ENCODE measurements at regions not wholly inside any gene's neighbourhood (a gene's known extent, or its start where the extent isn't known, plus 50 kb on each side); places are given as distances from the start of the nearest gene placed in this dataset.

DNA sequence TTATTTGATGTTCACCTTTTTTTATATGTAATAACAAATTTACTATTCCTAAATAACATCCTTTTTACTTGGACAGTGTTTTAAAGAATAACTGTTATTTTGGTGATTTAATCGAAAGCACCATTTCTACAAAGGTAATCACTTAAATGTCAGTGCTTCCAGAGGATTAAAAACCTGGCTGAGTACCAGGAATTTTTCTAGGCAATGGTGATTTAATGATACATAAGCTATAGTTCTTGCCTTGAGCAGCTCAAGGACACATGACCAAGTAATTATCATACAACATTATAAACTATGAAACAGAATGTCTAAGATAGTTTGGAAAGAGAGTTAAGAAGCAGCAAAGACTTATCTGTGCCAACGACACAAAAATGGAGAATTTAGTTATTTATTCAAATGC lies 1291.9 kb upstream of the TENM3 start:
- H3K36me3 ChIP-seq (ENCODE audit: insufficient read depth, low read length) = no peaks in the 10 kb centered on the region
- no peak overlapping the region for H3K4me3 ChIP-seq
- H3K9ac ChIP-seq (ENCODE audit: insufficient read length) = no peak overlapping the region
- no peaks in the 10 kb centered on the region for H3K9me3 ChIP-seq (ENCODE audit: low read depth, low read length)
- DNase-seq (ENCODE audit: low read depth, low spot score) = no peak
- TF ChIP-seq POLR2AphosphoS5 (IDR thresholded peaks at IDR 0.05; ENCODE audit: borderline replicate concordance, low read depth, low read length) = no peak
- TF ChIP-seq EZH2 (IDR thresholded peaks at IDR 0.05) = no peak
- TF ChIP-seq FOXP2 (optimal IDR thresholded peaks at IDR 0.05; ENCODE audit: control extremely low read depth, extremely low read length, insufficient read depth) = no peak
- no peak overlapping the region for H3K27ac ChIP-seq

- Histone ChIP-seq H3K9ac (ENCODE audit: insufficient read length) (no peak overlapping the region), H3K4me3 (no peak overlapping the region), H3K9me3 (ENCODE audit: low read depth, low read length) (no peaks in the 10 kb centered on the region), H3K27ac (no peak overlapping the region), H3K36me3 (ENCODE audit: insufficient read depth, low read length) (no peaks in the 10 kb centered on the region)
- no peak for TF ChIP-seq FOXP2 (optimal IDR thresholded peaks at IDR 0.05; ENCODE audit: control extremely low read depth, extremely low read length, insufficient read depth)
- no peak for TF ChIP-seq POLR2AphosphoS5 (IDR thresholded peaks at IDR 0.05; ENCODE audit: borderline replicate concordance, low read depth, low read length)
- TF ChIP-seq EZH2 (IDR thresholded peaks at IDR 0.05) = no peak
- no peak for DNase-seq (ENCODE audit: low read depth, low spot score)
Measured at GRCh38 chr4:180953572-180953971, 1289.6 kb upstream of the TENM3 start.

DNA sequence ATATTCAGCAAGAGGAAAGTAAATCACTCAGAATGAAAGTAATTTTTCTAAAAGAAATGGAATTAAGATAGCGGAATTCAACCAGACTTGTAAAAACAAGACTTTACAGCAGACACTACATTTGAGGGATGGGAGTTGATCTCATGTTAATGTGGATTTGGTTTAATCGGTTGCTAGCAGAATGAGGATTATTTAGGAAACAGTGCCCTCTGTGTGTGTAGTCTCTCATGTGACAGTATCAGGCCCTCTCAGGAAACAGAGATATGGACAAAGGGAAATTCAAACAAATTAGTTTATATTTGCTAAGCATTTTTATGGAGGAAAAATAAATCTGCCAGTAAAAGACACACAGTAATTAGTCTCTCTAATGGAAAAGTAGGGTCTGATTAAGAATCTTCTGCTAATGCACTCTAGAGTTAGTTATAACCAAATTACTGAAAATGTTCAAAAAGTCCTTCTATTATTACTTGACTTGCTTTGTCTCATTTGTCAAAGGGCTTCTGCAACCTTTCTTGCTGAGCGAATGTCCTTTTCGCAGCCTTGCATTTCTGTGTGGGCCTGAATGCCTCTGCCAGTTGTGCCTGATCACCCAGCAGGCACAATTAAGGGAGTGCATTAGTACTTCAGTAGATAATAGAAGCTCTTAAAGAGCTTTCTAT lies 1282.3 kb upstream of the TENM3 start:
- Histone ChIP-seq H3K9me3 (ENCODE audit: low read depth, low read length) (no peaks in the 10 kb centered on the region), H3K27ac (no peak overlapping the region), H3K36me3 (ENCODE audit: insufficient read depth, low read length) (no peaks in the 10 kb centered on the region), H3K9ac (ENCODE audit: insufficient read length) (no peak overlapping the region), H3K4me3 (no peak overlapping the region)
- TF ChIP-seq POLR2AphosphoS5 (IDR thresholded peaks at IDR 0.05; ENCODE audit: borderline replicate concordance, low read depth, low read length) = no peak
- TF ChIP-seq FOXP2 (optimal IDR thresholded peaks at IDR 0.05; ENCODE audit: control extremely low read depth, extremely low read length, insufficient read depth) = no peak
- no peak for DNase-seq (ENCODE audit: low read depth, low spot score)

DNA sequence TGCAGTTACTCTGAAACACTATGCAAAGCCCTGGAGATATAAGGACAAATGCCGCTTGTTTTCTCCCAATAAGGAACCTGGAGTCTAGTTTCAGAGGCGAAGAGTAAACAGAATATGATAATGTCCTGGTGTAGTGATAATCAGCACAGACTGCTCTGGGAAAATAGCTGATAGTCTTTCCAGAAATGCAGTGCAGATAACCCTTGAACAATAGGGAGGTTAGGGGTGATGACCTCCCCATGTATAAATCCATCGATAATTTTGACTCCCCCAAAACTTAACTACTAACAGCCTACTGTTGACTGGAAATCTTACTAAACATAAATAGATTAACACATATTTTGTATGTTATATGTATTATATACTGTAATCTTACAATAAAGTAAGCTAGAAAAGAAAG lies 1280.9 kb upstream of the TENM3 start:
- H3K27ac ChIP-seq = no peak overlapping the region
- TF ChIP-seq FOXP2 (optimal IDR thresholded peaks at IDR 0.05; ENCODE audit: control extremely low read depth, extremely low read length, insufficient read depth) (no peak), EZH2 (IDR thresholded peaks at IDR 0.05) (no peak), POLR2AphosphoS5 (IDR thresholded peaks at IDR 0.05; ENCODE audit: borderline replicate concordance, low read depth, low read length) (no peak)
- DNase-seq (ENCODE audit: low read depth, low spot score) = no peak

DNA sequence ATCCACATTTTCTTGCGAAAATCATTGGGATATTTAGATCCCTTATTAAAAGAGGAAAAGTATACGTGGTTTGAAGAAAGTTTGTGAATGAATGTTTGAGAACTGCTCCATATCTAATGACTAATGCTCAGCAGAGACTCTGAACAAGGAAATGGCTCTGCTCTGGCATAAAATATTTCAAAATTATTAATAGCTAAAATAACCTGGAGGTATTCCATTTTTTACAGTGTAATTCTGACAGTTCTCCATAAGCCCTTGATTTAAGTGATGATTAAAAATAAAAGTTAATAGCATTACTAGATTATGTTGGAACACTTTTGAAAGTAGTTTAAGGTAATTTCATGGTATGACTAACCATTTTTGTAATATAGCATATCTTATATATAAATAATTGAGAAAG lies 1276.9 kb upstream of the TENM3 start:
- no peak overlapping the region for H3K9ac ChIP-seq (ENCODE audit: insufficient read length)
- no peak overlapping the region for H3K27ac ChIP-seq
- H3K9me3 ChIP-seq (ENCODE audit: low read depth, low read length) = no peaks in the 10 kb centered on the region
- no peak for DNase-seq (ENCODE audit: low read depth, low spot score)
- no peak overlapping the region for H3K4me3 ChIP-seq
- TF ChIP-seq EZH2 (IDR thresholded peaks at IDR 0.05) = no peak
- TF ChIP-seq FOXP2 (optimal IDR thresholded peaks at IDR 0.05; ENCODE audit: control extremely low read depth, extremely low read length, insufficient read depth) = no peak
- no peak for TF ChIP-seq POLR2AphosphoS5 (IDR thresholded peaks at IDR 0.05; ENCODE audit: borderline replicate concordance, low read depth, low read length)
- no peaks in the 10 kb centered on the region for H3K36me3 ChIP-seq (ENCODE audit: insufficient read depth, low read length)

More for the DNA sequence above, 1280.9 kb upstream of the TENM3 start:
- no peaks in the 10 kb centered on the region for H3K9me3 ChIP-seq (ENCODE audit: low read depth, low read length)
- no peaks in the 10 kb centered on the region for H3K36me3 ChIP-seq (ENCODE audit: insufficient read depth, low read length)
- H3K4me3 ChIP-seq = no peak overlapping the region
- no peak overlapping the region for H3K9ac ChIP-seq (ENCODE audit: insufficient read length)

GRCh38 chr4:180967936-180968335 lies 1275.3 kb upstream of the TENM3 start:
- H3K9ac ChIP-seq (ENCODE audit: insufficient read length) = no peak overlapping the region
- DNase-seq (ENCODE audit: low read depth, low spot score) = no peak
- TF ChIP-seq EZH2 (IDR thresholded peaks at IDR 0.05) (no peak), FOXP2 (optimal IDR thresholded peaks at IDR 0.05; ENCODE audit: control extremely low read depth, extremely low read length, insufficient read depth) (no peak), POLR2AphosphoS5 (IDR thresholded peaks at IDR 0.05; ENCODE audit: borderline replicate concordance, low read depth, low read length) (no peak)
- no peaks in the 10 kb centered on the region for H3K9me3 ChIP-seq (ENCODE audit: low read depth, low read length)
- H3K27ac ChIP-seq = no peak overlapping the region
- H3K4me3 ChIP-seq = no peak overlapping the region
- H3K36me3 ChIP-seq (ENCODE audit: insufficient read depth, low read length) = no peaks in the 10 kb centered on the region

DNA sequence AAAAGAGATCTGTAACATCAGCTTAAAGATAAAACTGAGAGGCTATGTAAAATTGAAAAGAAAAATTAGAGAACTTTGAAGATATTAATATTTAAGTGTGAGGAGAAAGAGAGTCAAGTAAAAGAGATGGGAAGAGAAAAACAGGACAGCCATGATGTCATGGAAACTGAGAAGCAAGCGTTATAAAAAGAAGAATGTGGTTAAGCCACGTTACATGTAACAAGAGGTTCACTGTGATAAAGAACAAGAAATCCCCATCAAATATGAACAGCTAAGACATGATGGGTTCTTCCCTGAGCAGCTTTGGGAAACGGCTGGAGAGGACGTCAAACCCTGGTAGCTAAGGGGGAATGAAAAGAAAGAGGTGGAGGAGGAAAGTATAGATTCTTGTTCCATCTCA lies 1269.3 kb upstream of the TENM3 start:
- Histone ChIP-seq H3K9me3 (ENCODE audit: low read depth, low read length) (no peaks in the 10 kb centered on the region), H3K36me3 (ENCODE audit: insufficient read depth, low read length) (no peaks in the 10 kb centered on the region), H3K27ac (no peak overlapping the region), H3K9ac (ENCODE audit: insufficient read length) (no peak overlapping the region), H3K4me3 (no peak overlapping the region)
- DNase-seq (ENCODE audit: low read depth, low spot score) = no peak
- TF ChIP-seq FOXP2 (optimal IDR thresholded peaks at IDR 0.05; ENCODE audit: control extremely low read depth, extremely low read length, insufficient read depth) = no peak
- TF ChIP-seq EZH2 (IDR thresholded peaks at IDR 0.05) = no peak
- no peak for TF ChIP-seq POLR2AphosphoS5 (IDR thresholded peaks at IDR 0.05; ENCODE audit: borderline replicate concordance, low read depth, low read length)

DNA sequence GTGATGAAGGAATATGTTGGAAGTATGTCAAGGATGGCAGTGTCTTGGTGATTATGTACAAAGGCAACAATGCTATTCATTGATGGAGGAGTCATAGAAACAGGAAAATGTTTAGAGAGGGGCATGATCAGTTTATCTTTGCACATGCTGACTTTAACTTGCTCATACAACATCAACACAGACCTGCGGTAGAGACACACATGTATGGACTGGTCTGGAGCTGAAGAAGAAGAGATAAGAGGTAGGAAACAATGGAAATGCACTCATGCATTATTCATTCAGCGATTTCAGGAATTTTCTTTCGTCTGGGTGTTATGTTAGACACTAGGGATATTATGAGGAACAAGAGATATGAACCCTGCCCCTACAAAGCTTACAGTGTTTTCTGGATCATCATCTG lies 1252.3 kb upstream of the TENM3 start:
- Histone ChIP-seq H3K27ac (no peak overlapping the region), H3K9me3 (ENCODE audit: low read depth, low read length) (no peaks in the 10 kb centered on the region), H3K36me3 (ENCODE audit: insufficient read depth, low read length) (no peaks in the 10 kb centered on the region), H3K4me3 (no peak overlapping the region), H3K9ac (ENCODE audit: insufficient read length) (no peak overlapping the region)
- DNase-seq (ENCODE audit: low read depth, low spot score) = no peak
- TF ChIP-seq FOXP2 (optimal IDR thresholded peaks at IDR 0.05; ENCODE audit: control extremely low read depth, extremely low read length, insufficient read depth) (no peak), POLR2AphosphoS5 (IDR thresholded peaks at IDR 0.05; ENCODE audit: borderline replicate concordance, low read depth, low read length) (no peak), EZH2 (IDR thresholded peaks at IDR 0.05) (no peak)
